ENCODE measurements at regions not wholly inside any gene's neighbourhood (a gene's known extent, or its start where the extent isn't known, plus 50 kb on each side); places are given as distances from the start of the nearest gene placed in this dataset.
"Not testable (repeated sequence)": the region's sequence is repeated elsewhere in the genome, so short reads cannot be mapped to it uniquely, and the experiment has no call there.

- Mint-ChIP-seq H3K27ac (no peak overlapping the region), H3K9me3 (ENCODE audit: low read depth) (peaks cover 7% of the 10 kb centered on the region), H3K36me3 (no peaks in the 10 kb centered on the region), H3K27me3 (no peaks in the 10 kb centered on the region), H3K4me1 (no peaks in the 10 kb centered on the region), H3K4me3 (no peak overlapping the region)
- ATAC-seq: no peak
- CTCF ChIA-PET: no interaction called here
- no peak for DNase-seq
These were observed 281.6 kb upstream of the SLC16A7 start for GRCh38 chr12:59314209-59314608.

- CTCF ChIA-PET: no interaction called here
- Mint-ChIP-seq H3K36me3 (no peaks in the 10 kb centered on the region), H3K4me3 (no peak overlapping the region), H3K4me1 (no peaks in the 10 kb centered on the region), H3K27ac (no peak overlapping the region), H3K9me3 (ENCODE audit: low read depth) (no peaks in the 10 kb centered on the region), H3K27me3 (no peaks in the 10 kb centered on the region)
- ATAC-seq (no peak), DNase-seq (no peak)
These were observed 291.6 kb upstream of the SLC16A7 start for GRCh38 chr12:59304077-59304721.

GRCh38 chr12:59298296-59298695 lies 297.5 kb upstream of the SLC16A7 start:
- Mint-ChIP-seq H3K4me1 (no peaks in the 10 kb centered on the region), H3K9me3 (ENCODE audit: low read depth) (peaks cover 4% of the 10 kb centered on the region), H3K27me3 (no peaks in the 10 kb centered on the region), H3K27ac (no peak overlapping the region), H3K4me3 (no peak overlapping the region), H3K36me3 (no peaks in the 10 kb centered on the region)
- DNase-seq (no peak), ATAC-seq (no peak)
- CTCF ChIA-PET: no interaction called here

GRCh38 chr12:59294221-59294620 lies 301.6 kb upstream of the SLC16A7 start:
- no peaks in the 10 kb centered on the region for H3K27me3 Mint-ChIP-seq
- no peak for ATAC-seq
- H3K4me1 Mint-ChIP-seq: no peaks in the 10 kb centered on the region
- peaks cover 4% of the 10 kb centered on the region for H3K9me3 Mint-ChIP-seq (ENCODE audit: low read depth)
- no peak for DNase-seq
- CTCF ChIA-PET: no interaction called here
- no peaks in the 10 kb centered on the region for H3K36me3 Mint-ChIP-seq
- no peak overlapping the region for H3K27ac Mint-ChIP-seq
- no peak overlapping the region for H3K4me3 Mint-ChIP-seq

- H3K4me3 Mint-ChIP-seq: no peak overlapping the region
- CTCF ChIA-PET: no interaction called here
- no peaks in the 10 kb centered on the region for H3K36me3 Mint-ChIP-seq
- H3K9me3 Mint-ChIP-seq (ENCODE audit: low read depth): no peaks in the 10 kb centered on the region
- H3K27ac Mint-ChIP-seq: no peak overlapping the region
- ATAC-seq (no peak), DNase-seq (no peak)
- H3K27me3 Mint-ChIP-seq: no peaks in the 10 kb centered on the region
- H3K4me1 Mint-ChIP-seq: no peaks in the 10 kb centered on the region
These were observed 312.8 kb upstream of the SLC16A7 start for GRCh38 chr12:59282999-59283398.

GRCh38 chr12:59273561-59273960 lies 322.3 kb upstream of the SLC16A7 start:
- H3K36me3 Mint-ChIP-seq; H3K9me3 Mint-ChIP-seq (ENCODE audit: low read depth); ATAC-seq; H3K4me3 Mint-ChIP-seq; H3K27me3 Mint-ChIP-seq; H3K4me1 Mint-ChIP-seq; H3K27ac Mint-ChIP-seq; DNase-seq; CTCF ChIA-PET: not testable (repeated sequence)

- H3K9me3 Mint-ChIP-seq (ENCODE audit: low read depth): no peaks in the 10 kb centered on the region
- CTCF ChIA-PET: no interaction called here
- no peaks in the 10 kb centered on the region for H3K36me3 Mint-ChIP-seq
- no peaks in the 10 kb centered on the region for H3K4me1 Mint-ChIP-seq
- no peak for DNase-seq
- ATAC-seq: no peak
- no peak overlapping the region for H3K27ac Mint-ChIP-seq
- H3K27me3 Mint-ChIP-seq: no peaks in the 10 kb centered on the region
- H3K4me3 Mint-ChIP-seq: no peak overlapping the region
These were observed 327.5 kb upstream of the SLC16A7 start for GRCh38 chr12:59268295-59268809.

GRCh38 chr12:59260202-59260601 lies 335.6 kb upstream of the SLC16A7 start:
- DNase-seq (no peak), ATAC-seq (no peak)
- H3K27ac Mint-ChIP-seq: no peak overlapping the region
- H3K4me3 Mint-ChIP-seq: no peak overlapping the region
- CTCF ChIA-PET: no interaction called here
- H3K27me3 Mint-ChIP-seq: no peaks in the 10 kb centered on the region
- H3K9me3 Mint-ChIP-seq (ENCODE audit: low read depth): peaks cover 3% of the 10 kb centered on the region
- H3K4me1 Mint-ChIP-seq: no peaks in the 10 kb centered on the region
- H3K36me3 Mint-ChIP-seq: no peaks in the 10 kb centered on the region

GRCh38 chr12:59252731-59253130 lies 332.4 kb upstream of the LRIG3 start:
- Mint-ChIP-seq H3K4me1 (no peaks in the 10 kb centered on the region), H3K27me3 (no peaks in the 10 kb centered on the region), H3K27ac (no peak overlapping the region), H3K9me3 (ENCODE audit: low read depth) (peaks cover 8% of the 10 kb centered on the region), H3K4me3 (no peak overlapping the region), H3K36me3 (no peaks in the 10 kb centered on the region)
- CTCF ChIA-PET: no interaction called here
- DNase-seq (no peak), ATAC-seq (no peak)

- ATAC-seq: no peak
- no peak overlapping the region for H3K4me3 Mint-ChIP-seq
These were observed 330.5 kb upstream of the LRIG3 start for GRCh38 chr12:59250766-59251165.

GRCh38 chr12:59240048-59240447 lies 319.7 kb upstream of the LRIG3 start:
- Mint-ChIP-seq H3K36me3 (no peaks in the 10 kb centered on the region), H3K9me3 (ENCODE audit: low read depth) (peaks cover 2% of the 10 kb centered on the region), H3K4me3 (no peak overlapping the region), H3K27ac (no peak overlapping the region), H3K4me1 (no peaks in the 10 kb centered on the region), H3K27me3 (no peaks in the 10 kb centered on the region)
- no peak for DNase-seq
- CTCF ChIA-PET: no interaction called here
- ATAC-seq: no peak

More at GRCh38 chr12:59250766-59251165, 330.5 kb upstream of the LRIG3 start:
- CTCF ChIA-PET: no interaction called here
- H3K4me1 Mint-ChIP-seq: no peaks in the 10 kb centered on the region
- H3K9me3 Mint-ChIP-seq (ENCODE audit: low read depth): peaks cover 8% of the 10 kb centered on the region
- H3K27me3 Mint-ChIP-seq: no peaks in the 10 kb centered on the region
- no peak for DNase-seq
- no peaks in the 10 kb centered on the region for H3K36me3 Mint-ChIP-seq
- H3K27ac Mint-ChIP-seq: no peak overlapping the region

GRCh38 chr12:59234391-59234790 lies 314.1 kb upstream of the LRIG3 start:
- peaks cover 2% of the 10 kb centered on the region for H3K9me3 Mint-ChIP-seq (ENCODE audit: low read depth)
- no peaks in the 10 kb centered on the region for H3K27me3 Mint-ChIP-seq
- CTCF ChIA-PET: no interaction called here
- no peak overlapping the region for H3K27ac Mint-ChIP-seq
- DNase-seq (no peak), ATAC-seq (no peak)
- H3K36me3 Mint-ChIP-seq: no peaks in the 10 kb centered on the region
- H3K4me3 Mint-ChIP-seq: no peak overlapping the region
- H3K4me1 Mint-ChIP-seq: no peaks in the 10 kb centered on the region

- no peak for DNase-seq
- Mint-ChIP-seq H3K4me1 (no peaks in the 10 kb centered on the region), H3K27ac (no peak overlapping the region), H3K36me3 (no peaks in the 10 kb centered on the region), H3K27me3 (no peaks in the 10 kb centered on the region), H3K9me3 (ENCODE audit: low read depth) (peaks cover 2% of the 10 kb centered on the region), H3K4me3 (no peak overlapping the region)
- ATAC-seq: no peak
- CTCF ChIA-PET: no interaction called here
These were observed 310.0 kb upstream of the LRIG3 start for GRCh38 chr12:59230334-59230733.

GRCh38 chr12:59219148-59219547 lies 298.8 kb upstream of the LRIG3 start:
- H3K27me3 Mint-ChIP-seq: no peaks in the 10 kb centered on the region
- H3K27ac Mint-ChIP-seq: no peak overlapping the region
- H3K4me1 Mint-ChIP-seq: no peaks in the 10 kb centered on the region
- H3K36me3 Mint-ChIP-seq: no peaks in the 10 kb centered on the region
- CTCF ChIA-PET: no interaction called here
- DNase-seq (no peak), ATAC-seq (no peak)
- no peak overlapping the region for H3K4me3 Mint-ChIP-seq
- no peaks in the 10 kb centered on the region for H3K9me3 Mint-ChIP-seq (ENCODE audit: low read depth)

- no peak overlapping the region for H3K4me3 Mint-ChIP-seq
- no peaks in the 10 kb centered on the region for H3K36me3 Mint-ChIP-seq
- H3K27ac Mint-ChIP-seq: no peak overlapping the region
- H3K9me3 Mint-ChIP-seq (ENCODE audit: low read depth): no peaks in the 10 kb centered on the region
- no peaks in the 10 kb centered on the region for H3K27me3 Mint-ChIP-seq
- no peaks in the 10 kb centered on the region for H3K4me1 Mint-ChIP-seq
- DNase-seq: no peak
- ATAC-seq: no peak
- CTCF ChIA-PET: no interaction called here
These were observed 276.7 kb upstream of the LRIG3 start for GRCh38 chr12:59196989-59197388.

Measured in activated CD8-positive, alpha-beta memory T cell treated with anti-CD3 and anti-CD28 coated beads, Interleukin-2, amount 10 ng/mL, durations not matched to agents 7 days and 5 days (primary cell).